ENCODE measurements at regions not wholly inside any gene's neighbourhood (a gene's known extent, or its start where the extent isn't known, plus 50 kb on each side); places are given as distances from the start of the nearest gene placed in this dataset.

DNA sequence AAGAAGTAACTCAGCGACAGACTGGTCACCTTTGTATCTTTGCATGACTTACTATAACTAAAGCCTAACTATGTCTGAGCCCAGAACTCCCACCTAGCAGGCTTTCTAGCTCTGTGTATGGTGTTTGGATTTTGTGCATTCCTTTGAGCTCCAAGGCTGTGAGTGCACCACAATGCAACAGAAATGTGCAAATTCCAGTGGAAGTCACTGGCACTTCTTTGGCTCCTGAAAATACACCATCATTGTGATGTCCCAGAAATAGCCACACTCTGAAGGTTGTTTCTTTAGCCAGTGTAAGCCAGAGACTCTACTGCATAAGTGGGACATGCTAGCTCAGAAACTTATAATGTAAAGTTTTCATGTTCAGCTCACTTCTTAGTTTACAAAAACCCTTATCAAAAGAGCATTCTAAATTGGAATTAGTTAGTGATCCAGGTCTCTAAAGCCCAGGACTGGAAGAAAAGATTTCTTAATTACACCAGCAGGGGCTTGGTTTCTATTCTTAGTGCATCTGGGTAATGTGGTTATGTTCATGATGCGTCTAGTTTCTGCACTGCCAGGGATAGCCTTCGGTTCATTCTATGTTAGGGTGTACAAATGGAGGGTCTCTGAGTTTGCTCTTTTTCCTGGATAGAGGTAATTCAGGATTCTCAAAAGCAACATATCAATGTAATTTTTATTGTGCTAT lies 1239.5 kb upstream of the ZEB2 start:
- intact Hi-C loops (cut with micrococcal nuclease) = loop anchor here (10.0 kb wide), 1 partner anchor 1205 kb away; no protein-coding TSS in a partner anchor
- no peak for ATAC-seq
- no peak overlapping the region for H2AFZ ChIP-seq (ENCODE audit: low read length)

DNA sequence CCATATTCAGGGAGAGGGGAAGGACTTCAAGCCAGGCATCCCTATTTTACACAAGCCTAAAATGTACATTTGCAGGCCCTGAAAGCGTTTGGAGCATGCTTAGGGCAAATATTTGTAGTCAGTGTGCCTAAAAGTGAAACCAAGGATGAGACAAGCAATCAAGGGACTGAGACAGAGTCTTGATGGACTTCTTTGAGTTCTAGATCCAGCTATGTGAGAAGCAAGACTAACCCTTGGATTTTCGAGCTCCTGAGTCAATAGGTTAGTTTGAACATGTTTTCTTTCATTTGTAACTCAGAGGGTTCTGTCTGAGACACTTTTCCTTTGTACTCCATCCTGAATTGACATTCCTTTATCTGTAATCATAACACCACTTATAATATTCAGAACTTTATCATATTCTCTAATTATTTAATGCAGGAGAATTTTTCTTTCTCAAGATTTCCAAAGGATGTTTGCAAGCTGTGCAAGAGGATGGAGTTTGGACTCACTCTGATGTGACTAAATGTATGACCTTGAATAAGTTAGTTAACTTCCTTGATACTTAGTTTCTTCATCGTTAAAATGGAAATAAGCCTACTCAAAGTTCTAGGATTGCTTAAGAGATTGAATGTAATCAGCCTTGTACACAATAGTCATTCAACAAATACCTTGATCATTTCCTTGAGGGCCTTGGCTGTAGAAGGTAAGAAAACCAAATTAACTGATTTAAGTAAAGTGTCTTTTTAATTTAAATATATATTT lies 1237.8 kb upstream of the ZEB2 start:
- CTCF ChIA-PET = no interaction called here
- DNase-seq = peak; percentile 32
- Histone ChIP-seq H3K27ac (ENCODE audit: low read length) (no peak overlapping the region), H3F3A (ENCODE audit: low read length, unreplicated experiment) (no peaks in the 10 kb centered on the region), H4K20me1 (ENCODE audit: low read length) (no peaks in the 10 kb centered on the region), H3K79me2 (ENCODE audit: low read length) (no peaks in the 10 kb centered on the region), H3K4me3 (ENCODE audit: low read length) (no peak overlapping the region), H3K9me3 (ENCODE audit: low read length) (no peaks in the 10 kb centered on the region), H3K36me3 (ENCODE audit: low read depth, low read length) (no peaks in the 10 kb centered on the region), H3K9me2 (replicated peaks; ENCODE audit: low read length) (no peaks in the 10 kb centered on the region), H3K4me2 (ENCODE audit: low read length) (no peak overlapping the region), H2AFZ (ENCODE audit: low read length) (no peak overlapping the region), H3K27me3 (ENCODE audit: low read length) (no peaks in the 10 kb centered on the region), H3K9ac (ENCODE audit: low read length) (no peak overlapping the region), H3K4me1 (ENCODE audit: insufficient read depth, low read length) (peaks cover 29% of the 10 kb centered on the region)
- TF ChIP-seq EZH2phosphoT487 (IDR thresholded peaks at IDR 0.05; ENCODE audit: borderline replicate concordance, low read length) = no peak
- TF ChIP-seq, protein P1, sequence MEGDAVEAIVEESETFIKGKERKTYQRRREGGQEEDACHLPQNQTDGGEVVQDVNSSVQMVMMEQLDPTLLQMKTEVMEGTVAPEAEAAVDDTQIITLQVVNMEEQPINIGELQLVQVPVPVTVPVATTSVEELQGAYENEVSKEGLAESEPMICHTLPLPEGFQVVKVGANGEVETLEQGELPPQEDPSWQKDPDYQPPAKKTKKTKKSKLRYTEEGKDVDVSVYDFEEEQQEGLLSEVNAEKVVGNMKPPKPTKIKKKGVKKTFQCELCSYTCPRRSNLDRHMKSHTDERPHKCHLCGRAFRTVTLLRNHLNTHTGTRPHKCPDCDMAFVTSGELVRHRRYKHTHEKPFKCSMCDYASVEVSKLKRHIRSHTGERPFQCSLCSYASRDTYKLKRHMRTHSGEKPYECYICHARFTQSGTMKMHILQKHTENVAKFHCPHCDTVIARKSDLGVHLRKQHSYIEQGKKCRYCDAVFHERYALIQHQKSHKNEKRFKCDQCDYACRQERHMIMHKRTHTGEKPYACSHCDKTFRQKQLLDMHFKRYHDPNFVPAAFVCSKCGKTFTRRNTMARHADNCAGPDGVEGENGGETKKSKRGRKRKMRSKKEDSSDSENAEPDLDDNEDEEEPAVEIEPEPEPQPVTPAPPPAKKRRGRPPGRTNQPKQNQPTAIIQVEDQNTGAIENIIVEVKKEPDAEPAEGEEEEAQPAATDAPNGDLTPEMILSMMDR (conservative IDR thresholded peaks at IDR 0.05; ENCODE audit: low read depth, low read length) = no peak
- TF ChIP-seq EZH2 (IDR thresholded peaks at IDR 0.05; ENCODE audit: low read length, unreplicated experiment) = no peak
- POLR2A ChIA-PET (ENCODE audit: unreplicated experiment) = no interaction called here
- intact Hi-C loops (cut with micrococcal nuclease) = loop anchor here (10.0 kb wide), 1 partner anchor 1203 kb away; no protein-coding TSS in a partner anchor
- ATAC-seq = no peak
- no TSS peak for BruUV-seq (replicated peaks)

More for the DNA sequence above, 1239.5 kb upstream of the ZEB2 start:
- H3K27ac ChIP-seq (ENCODE audit: low read length) = no peak overlapping the region
- H3K79me2 ChIP-seq (ENCODE audit: low read length) = no peaks in the 10 kb centered on the region
- H3K4me2 ChIP-seq (ENCODE audit: low read length) = no peak overlapping the region
- H3K27me3 ChIP-seq (ENCODE audit: low read length) = no peaks in the 10 kb centered on the region
- H3K9me3 ChIP-seq (ENCODE audit: low read length) = no peaks in the 10 kb centered on the region
- no peaks in the 10 kb centered on the region for H3K36me3 ChIP-seq (ENCODE audit: low read depth, low read length)
- no peaks in the 10 kb centered on the region for H4K20me1 ChIP-seq (ENCODE audit: low read length)
- H3K9ac ChIP-seq (ENCODE audit: low read length) = no peak overlapping the region
- no peak for DNase-seq
- no TSS peak for BruUV-seq (replicated peaks)
- no peak overlapping the region for H3K4me3 ChIP-seq (ENCODE audit: low read length)
- H3K4me1 ChIP-seq (ENCODE audit: insufficient read depth, low read length) = peaks cover 27% of the 10 kb centered on the region
- H3K9me2 ChIP-seq (replicated peaks; ENCODE audit: low read length) = no peaks in the 10 kb centered on the region
- no peaks in the 10 kb centered on the region for H3F3A ChIP-seq (ENCODE audit: low read length, unreplicated experiment)
- ChIA-PET CTCF (no interaction called here), POLR2A (ENCODE audit: unreplicated experiment) (interaction anchor here (0.7 kb wide), 1 partner anchor 67 kb away, joined by 3 read pairs; no protein-coding TSS in a partner anchor)
- TF ChIP-seq, protein P1 (conservative IDR thresholded peaks at IDR 0.05; ENCODE audit: low read depth, low read length) = 0 out of 2 replicates have a peak, but pooled peaks have one; percentile 8
- TF ChIP-seq EZH2 (IDR thresholded peaks at IDR 0.05; ENCODE audit: low read length, unreplicated experiment) (no peak), EZH2phosphoT487 (IDR thresholded peaks at IDR 0.05; ENCODE audit: borderline replicate concordance, low read length) (no peak)

Data from PC-3 (cell line).